ENCODE measurements at regions not wholly inside any gene's neighbourhood (a gene's known extent, or its start where the extent isn't known, plus 50 kb on each side); places are given as distances from the start of the nearest gene placed in this dataset.

GRCh38 chr11:105381941-105382340, 227.9 kb upstream of the GRIA4 start:
- TF ChIP-seq CTCF (conservative IDR thresholded peaks at IDR 0.05): no peak
- no peaks in the 10 kb centered on the region for H3K27me3 Mint-ChIP-seq (ENCODE audit: low read depth)
- no peak overlapping the region for H3K4me3 Mint-ChIP-seq
- no peaks in the 10 kb centered on the region for H3K9me3 Mint-ChIP-seq
- no peak for DNase-seq (ENCODE audit: low read depth, low spot score)
- H3K36me3 Mint-ChIP-seq (ENCODE audit: low read depth): no peaks in the 10 kb centered on the region
- no peak overlapping the region for H3K27ac Mint-ChIP-seq (ENCODE audit: unreplicated experiment)
- no peaks in the 10 kb centered on the region for H3K4me1 Mint-ChIP-seq

GRCh38 chr11:105377870-105378269, 232.0 kb upstream of the GRIA4 start:
- H3K9me3 Mint-ChIP-seq: peaks cover 14% of the 10 kb centered on the region
- H3K36me3 Mint-ChIP-seq (ENCODE audit: low read depth): peaks cover 4% of the 10 kb centered on the region
- no peaks in the 10 kb centered on the region for H3K4me1 Mint-ChIP-seq
- TF ChIP-seq CTCF (conservative IDR thresholded peaks at IDR 0.05): no peak
- no peaks in the 10 kb centered on the region for H3K27me3 Mint-ChIP-seq (ENCODE audit: low read depth)
- DNase-seq (ENCODE audit: low read depth, low spot score): no peak
- H3K27ac Mint-ChIP-seq (ENCODE audit: unreplicated experiment): no peak overlapping the region
- no peak overlapping the region for H3K4me3 Mint-ChIP-seq

GRCh38 chr11:105372206-105372605, 232.6 kb upstream of the CARD18 start:
- Mint-ChIP-seq H3K9me3 (peaks cover 16% of the 10 kb centered on the region), H3K4me1 (no peaks in the 10 kb centered on the region), H3K36me3 (ENCODE audit: low read depth) (peaks cover 4% of the 10 kb centered on the region), H3K4me3 (no peak overlapping the region), H3K27me3 (ENCODE audit: low read depth) (peaks cover 9% of the 10 kb centered on the region), H3K27ac (ENCODE audit: unreplicated experiment) (no peak overlapping the region)
- TF ChIP-seq CTCF (conservative IDR thresholded peaks at IDR 0.05): no peak
- DNase-seq (ENCODE audit: low read depth, low spot score): no peak

- peaks cover 11% of the 10 kb centered on the region for H3K27me3 Mint-ChIP-seq (ENCODE audit: low read depth)
- no peak for TF ChIP-seq CTCF (conservative IDR thresholded peaks at IDR 0.05)
- no peaks in the 10 kb centered on the region for H3K4me1 Mint-ChIP-seq
- no peak overlapping the region for H3K4me3 Mint-ChIP-seq
- peaks cover 4% of the 10 kb centered on the region for H3K36me3 Mint-ChIP-seq (ENCODE audit: low read depth)
- H3K27ac Mint-ChIP-seq (ENCODE audit: unreplicated experiment): no peak overlapping the region
- peaks cover 13% of the 10 kb centered on the region for H3K9me3 Mint-ChIP-seq
- no peak for DNase-seq (ENCODE audit: low read depth, low spot score)
These were observed 231.7 kb upstream of the CARD18 start for GRCh38 chr11:105371311-105371710.

GRCh38 chr11:105368711-105369110, 229.1 kb upstream of the CARD18 start:
- no peak for TF ChIP-seq CTCF (conservative IDR thresholded peaks at IDR 0.05)
- no peaks in the 10 kb centered on the region for H3K4me1 Mint-ChIP-seq
- peaks cover 19% of the 10 kb centered on the region for H3K27me3 Mint-ChIP-seq (ENCODE audit: low read depth)
- H3K36me3 Mint-ChIP-seq (ENCODE audit: low read depth): no peaks in the 10 kb centered on the region
- H3K9me3 Mint-ChIP-seq: peaks cover 2% of the 10 kb centered on the region
- no peak for DNase-seq (ENCODE audit: low read depth, low spot score)
- no peak overlapping the region for H3K4me3 Mint-ChIP-seq
- no peak overlapping the region for H3K27ac Mint-ChIP-seq (ENCODE audit: unreplicated experiment)

- no peak overlapping the region for H3K27ac Mint-ChIP-seq (ENCODE audit: unreplicated experiment)
These were observed 227.6 kb upstream of the CARD18 start for GRCh38 chr11:105367129-105367528.

More at GRCh38 chr11:105367129-105367528, 227.6 kb upstream of the CARD18 start:
- H3K4me1 Mint-ChIP-seq: no peaks in the 10 kb centered on the region
- H3K9me3 Mint-ChIP-seq: peaks cover 2% of the 10 kb centered on the region
- DNase-seq (ENCODE audit: low read depth, low spot score): no peak
- peaks cover 19% of the 10 kb centered on the region for H3K27me3 Mint-ChIP-seq (ENCODE audit: low read depth)
- H3K36me3 Mint-ChIP-seq (ENCODE audit: low read depth): no peaks in the 10 kb centered on the region
- H3K4me3 Mint-ChIP-seq: no peak overlapping the region
- TF ChIP-seq CTCF (conservative IDR thresholded peaks at IDR 0.05): no peak
